OCI-LY3 (cell line): ENCODE measurements at regions not wholly inside any gene's neighbourhood (a gene's known extent, or its start where the extent isn't known, plus 50 kb on each side); places are given as distances from the start of the nearest gene placed in this dataset.
"Not testable (repeated sequence)": the region's sequence is repeated elsewhere in the genome, so short reads cannot be mapped to it uniquely, and the experiment has no call there.

ENCODE experiments used
- H2AFZ ChIP-seq: fragments of 200-600, 300-600 bp; shearing (Covaris generic); 2 replicates; pipeline ENCODE4 v1.6.0; 2014; ENCODE audit warnings: antibody characterized with exemption, low read depth, low read length
- H3K27ac ChIP-seq: fragments of 200-600, 300-600 bp; sonication (generic); 2 replicates; pipeline ENCODE4 v1.5.1; 2014; ENCODE audit warnings: mild to moderate bottlenecking, low read length, moderate library complexity, mixed read lengths
- H3K27me3 ChIP-seq: fragments of 200-600, 300-600 bp; sonication (generic); 2 replicates; pipeline ENCODE4 v1.6.1; 2014; ENCODE audit warnings: low read depth, low read length, mixed read lengths
- H3K36me3 ChIP-seq: fragments of 200-600, 300-600 bp; sonication (generic); replicated peaks from 2 replicates; pipeline ENCODE3; 2014; ENCODE audit warnings: low read depth, low read length, mixed read lengths
- H3K4me1 ChIP-seq: fragments of 300-600, 200-600 bp; sonication (generic); 2 replicates; pipeline ENCODE4 v1.6.1; 2014; ENCODE audit warnings: low read length, mixed read lengths
- H3K4me2 ChIP-seq: fragments of 200-600, 300-600 bp; sonication (generic); 2 replicates; pipeline ENCODE4 v1.6.1; 2014; ENCODE audit warnings: low read length, mixed read lengths
- H3K4me3 ChIP-seq: fragments of 300-600, 200-600 bp; sonication (generic); 2 replicates; pipeline ENCODE4 v1.5.1; 2014; ENCODE audit warnings: antibody characterized with exemption, mild to moderate bottlenecking, low read length, moderate library complexity
- H3K79me2 ChIP-seq: fragments of 300-600, 200-600 bp; shearing (Covaris generic); 2 replicates; pipeline ENCODE4 v1.6.1; 2014; ENCODE audit warnings: mild to moderate bottlenecking, low read length, mixed read lengths
- H3K9ac ChIP-seq: fragments of 300-600, 200-600 bp; shearing (Covaris generic); 2 replicates; pipeline ENCODE4 v1.6.0; 2014; ENCODE audit warnings: mild to moderate bottlenecking, low read length, moderate library complexity
- H3K9me3 ChIP-seq: fragments of 200-600, 300-600 bp; shearing (Covaris generic); 2 replicates; pipeline ENCODE4 v1.6.1; 2014; ENCODE audit warnings: low read length, mixed read lengths; ENCODE audit not compliant: insufficient read depth
- H4K20me1 ChIP-seq: fragments of 200-600, 300-600 bp; sonication (generic); 2 replicates; pipeline ENCODE4 v1.6.1; 2016; ENCODE audit warnings: low read length, mixed read lengths; ENCODE audit not compliant: insufficient read depth

DNA sequence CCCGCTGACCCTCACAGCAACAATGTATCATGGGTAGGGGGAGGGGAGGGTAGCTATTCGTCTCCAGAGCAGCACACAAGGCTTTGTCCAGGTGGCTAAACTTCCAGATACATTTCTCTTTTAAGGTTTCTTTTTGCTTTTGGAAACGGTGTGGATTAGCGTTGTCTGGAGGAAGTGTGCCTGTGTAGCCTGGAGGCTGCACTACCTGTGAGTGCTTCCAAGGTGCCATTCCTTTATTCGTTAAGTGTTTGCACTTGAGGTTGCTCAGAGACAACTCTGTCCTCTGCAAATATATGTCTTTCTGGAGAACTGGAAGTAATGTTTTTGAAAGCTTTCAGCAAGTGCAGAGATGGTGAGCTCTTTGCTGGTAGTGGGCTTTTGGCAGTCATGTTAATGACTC, 53.1 kb downstream of the HSFY1 start:
- not testable (repeated sequence) for H3K27me3 ChIP-seq, H3K27ac ChIP-seq, H3K9ac ChIP-seq, H3K36me3 ChIP-seq, H3K4me2 ChIP-seq, H4K20me1 ChIP-seq, H3K9me3 ChIP-seq, H3K4me3 ChIP-seq, H2AFZ ChIP-seq, H3K4me1 ChIP-seq, H3K79me2 ChIP-seq

DNA sequence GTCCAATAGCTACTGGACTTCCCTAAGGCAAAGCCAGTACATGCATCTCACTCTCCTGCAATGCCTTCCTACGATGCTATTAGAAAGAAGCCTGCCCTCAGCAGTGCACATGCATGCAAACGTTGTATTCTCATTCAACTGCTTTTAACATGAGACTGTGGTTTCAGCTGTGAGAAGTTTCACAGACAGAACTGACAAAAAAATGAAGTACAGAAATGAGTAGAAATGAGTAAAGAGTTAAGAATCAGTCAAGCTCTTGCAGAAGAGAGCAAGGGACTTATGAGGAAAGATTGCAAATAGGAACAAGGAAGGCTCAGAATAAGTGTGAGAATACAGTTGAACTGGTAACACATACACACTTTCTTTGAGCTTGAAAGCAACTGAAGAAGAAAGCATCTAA, 54.8 kb downstream of the HSFY1 start:
- H3K27ac ChIP-seq, H3K79me2 ChIP-seq, H3K4me3 ChIP-seq, H3K9me3 ChIP-seq, H3K36me3 ChIP-seq, H4K20me1 ChIP-seq, H3K27me3 ChIP-seq, H3K4me1 ChIP-seq, H2AFZ ChIP-seq, H3K4me2 ChIP-seq, H3K9ac ChIP-seq: not testable (repeated sequence)

- not testable (repeated sequence) for H3K9me3 ChIP-seq, H3K27ac ChIP-seq, H3K36me3 ChIP-seq, H4K20me1 ChIP-seq, H3K4me3 ChIP-seq, H3K79me2 ChIP-seq, H2AFZ ChIP-seq, H3K27me3 ChIP-seq, H3K4me2 ChIP-seq, H3K4me1 ChIP-seq, H3K9ac ChIP-seq
Measured at GRCh38 chrY:18606251-18606650, 59.7 kb downstream of the HSFY1 start.

DNA sequence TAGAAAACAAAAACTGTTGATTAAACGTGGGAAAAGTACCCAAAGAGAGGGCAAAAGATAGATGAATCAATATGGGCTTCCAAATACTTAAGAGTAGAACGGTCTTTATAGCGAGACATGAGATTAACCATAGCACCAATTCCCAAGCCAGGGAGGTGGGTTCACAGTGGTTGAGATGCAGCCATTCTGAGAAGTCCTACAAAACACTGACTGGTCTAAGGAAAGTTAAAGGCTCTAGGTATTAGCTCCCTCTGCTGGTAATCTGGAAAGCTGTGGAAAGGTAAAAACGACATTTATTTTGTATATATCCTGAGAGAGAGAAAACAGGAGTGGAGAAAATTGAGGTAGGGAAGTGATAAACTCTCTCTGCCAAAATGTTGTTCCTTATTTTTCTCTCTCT, 61.7 kb downstream of the HSFY1 start:
- not testable (repeated sequence) for H3K9ac ChIP-seq, H2AFZ ChIP-seq, H3K4me3 ChIP-seq, H4K20me1 ChIP-seq, H3K27ac ChIP-seq, H3K4me1 ChIP-seq, H3K36me3 ChIP-seq, H3K4me2 ChIP-seq, H3K9me3 ChIP-seq, H3K27me3 ChIP-seq, H3K79me2 ChIP-seq

GRCh38 chrY:18615809-18616208, 69.3 kb downstream of the HSFY1 start:
- H3K27ac ChIP-seq, H4K20me1 ChIP-seq, H2AFZ ChIP-seq, H3K79me2 ChIP-seq, H3K9ac ChIP-seq, H3K4me3 ChIP-seq, H3K4me1 ChIP-seq, H3K9me3 ChIP-seq, H3K27me3 ChIP-seq, H3K4me2 ChIP-seq, H3K36me3 ChIP-seq: not testable (repeated sequence)

- not testable (repeated sequence) for H3K27ac ChIP-seq, H3K9me3 ChIP-seq, H4K20me1 ChIP-seq, H3K27me3 ChIP-seq, H3K79me2 ChIP-seq, H3K36me3 ChIP-seq, H2AFZ ChIP-seq, H3K4me3 ChIP-seq, H3K9ac ChIP-seq, H3K4me1 ChIP-seq, H3K4me2 ChIP-seq
Measured at GRCh38 chrY:18629805-18630516, 83.4 kb downstream of the HSFY1 start.

DNA sequence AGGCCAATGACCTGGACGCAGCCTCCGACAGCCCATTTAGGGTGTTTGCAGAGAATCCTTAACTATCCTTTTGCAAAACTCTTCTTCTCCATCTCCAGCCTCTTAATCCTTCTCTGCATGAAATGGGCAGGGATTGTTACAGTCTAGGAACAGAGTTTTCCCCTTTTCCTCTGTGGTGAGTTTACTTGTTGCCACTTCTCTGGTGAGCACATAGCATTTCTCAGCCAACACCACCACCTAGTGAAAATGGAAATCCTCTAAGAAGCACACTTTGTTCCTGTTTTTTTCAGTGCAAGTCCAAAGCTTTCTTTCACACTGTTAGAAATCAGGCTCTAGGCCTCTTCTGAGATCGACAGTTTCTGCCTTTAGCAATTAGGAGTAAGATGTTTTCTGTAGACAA, 84.1 kb downstream of the HSFY1 start:
- not testable (repeated sequence) for H3K79me2 ChIP-seq, H3K4me3 ChIP-seq, H2AFZ ChIP-seq, H3K4me2 ChIP-seq, H4K20me1 ChIP-seq, H3K9ac ChIP-seq, H3K9me3 ChIP-seq, H3K4me1 ChIP-seq, H3K27ac ChIP-seq, H3K36me3 ChIP-seq, H3K27me3 ChIP-seq

GRCh38 chrY:18631610-18632009, 85.1 kb downstream of the HSFY1 start:
- H3K9ac ChIP-seq, H3K4me3 ChIP-seq, H3K27ac ChIP-seq, H3K27me3 ChIP-seq, H4K20me1 ChIP-seq, H2AFZ ChIP-seq, H3K4me1 ChIP-seq, H3K4me2 ChIP-seq, H3K9me3 ChIP-seq, H3K79me2 ChIP-seq, H3K36me3 ChIP-seq: not testable (repeated sequence)
